ENCODE measurements at regions not wholly inside any gene's neighbourhood (a gene's known extent, or its start where the extent isn't known, plus 50 kb on each side); places are given as distances from the start of the nearest gene placed in this dataset.

DNA sequence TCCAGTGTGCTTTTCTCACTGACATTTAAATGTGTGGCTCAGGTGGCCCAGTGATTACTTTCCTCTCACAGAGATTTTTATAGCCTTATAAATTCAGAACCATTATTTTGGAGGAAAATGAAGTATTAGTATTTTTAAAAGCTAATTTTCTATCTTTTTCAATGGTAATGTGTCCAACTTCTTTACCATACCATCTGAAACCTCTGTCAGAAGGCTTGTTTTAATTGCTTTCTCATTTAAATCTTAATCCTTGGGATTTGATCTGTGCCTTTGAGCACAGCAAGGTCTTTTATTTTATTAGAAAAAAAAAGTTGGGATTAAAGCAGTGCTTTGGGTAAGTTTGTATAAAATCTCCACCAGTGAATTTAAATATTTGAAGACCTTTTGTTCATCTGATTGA, 452.3 kb upstream of the RAG2 start:
- DNase-seq (ENCODE audit: low spot score): no peak

GRCh38 chr11:37040921-37041320, 442.9 kb upstream of the RAG2 start:
- DNase-seq (ENCODE audit: low spot score): no peak

DNA sequence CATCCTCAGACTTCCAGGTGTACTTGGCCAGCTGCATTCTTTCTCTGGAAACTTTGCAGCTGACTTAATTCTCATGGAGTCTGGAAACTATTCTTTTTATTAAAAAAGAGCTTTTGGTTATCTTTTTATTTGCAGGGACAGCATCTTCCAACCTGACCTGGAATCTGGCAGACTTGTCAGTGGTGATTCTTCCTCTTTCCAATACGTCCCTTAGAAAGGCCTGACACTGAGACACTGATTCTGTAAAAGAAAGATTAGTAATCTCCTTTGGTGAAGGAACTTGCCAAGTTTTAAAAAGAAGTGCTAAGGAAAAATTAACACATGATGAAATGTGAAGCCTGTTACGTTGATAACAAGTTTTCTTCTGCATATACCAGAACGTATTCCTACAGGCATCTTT, 440.9 kb upstream of the RAG2 start:
- DNase-seq (ENCODE audit: low spot score): no peak

- no peak for DNase-seq (ENCODE audit: low spot score)
Observed at GRCh38 chr11:37026741-37027140, 428.7 kb upstream of the RAG2 start.

GRCh38 chr11:37026326-37026725, 428.3 kb upstream of the RAG2 start:
- DNase-seq (ENCODE audit: low spot score): no peak

GRCh38 chr11:37006563-37006962, 408.5 kb upstream of the RAG2 start:
- DNase-seq (ENCODE audit: low spot score): no peak

- no peak for DNase-seq (ENCODE audit: low spot score)
Observed at GRCh38 chr11:37002831-37003230, 404.8 kb upstream of the RAG2 start.

DNA sequence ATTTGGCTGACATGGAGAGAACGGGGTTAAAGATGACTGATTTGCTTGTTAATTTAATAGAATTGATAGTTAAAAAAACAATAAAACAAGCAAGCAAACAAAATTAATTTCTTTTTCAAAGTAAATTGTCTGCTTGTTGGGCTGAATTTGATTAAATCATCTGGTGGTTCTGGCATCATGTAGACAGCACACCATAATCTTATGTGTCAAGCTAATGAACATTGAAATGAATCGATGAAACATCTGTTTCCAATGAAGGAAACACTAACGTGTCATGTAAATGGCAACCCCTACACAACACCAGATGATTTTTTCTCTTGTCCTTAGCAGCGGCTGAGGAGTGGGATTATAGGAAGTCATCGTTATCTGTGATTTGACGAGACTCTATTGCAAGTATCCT, 399.6 kb upstream of the RAG2 start:
- DNase-seq (ENCODE audit: low spot score): no peak

GRCh38 chr11:36996795-36997194, 398.8 kb upstream of the RAG2 start:
- no peak for DNase-seq (ENCODE audit: low spot score)

GRCh38 chr11:36994208-36994607, 396.2 kb upstream of the RAG2 start:
- no peak for DNase-seq (ENCODE audit: low spot score)

DNA sequence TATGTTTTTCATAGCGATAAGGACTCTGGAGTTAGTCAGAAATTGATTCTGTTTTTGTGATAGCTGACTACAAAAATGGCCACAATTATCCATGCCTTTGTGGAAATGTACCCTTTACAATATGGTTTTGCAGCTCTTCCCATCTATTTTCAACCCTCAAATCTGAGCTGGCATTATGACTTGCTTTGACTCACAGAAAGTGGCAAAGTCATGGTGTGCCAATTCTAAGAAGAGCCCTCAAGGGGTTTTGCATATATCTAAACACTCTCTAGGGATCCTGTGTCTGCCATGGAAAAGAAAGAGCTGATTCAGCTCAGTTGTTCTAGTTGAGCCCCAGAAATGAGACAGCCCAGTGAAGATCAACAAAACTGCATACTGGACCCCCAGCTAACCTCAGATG, 390.5 kb upstream of the RAG2 start:
- no peak for DNase-seq (ENCODE audit: low spot score)

DNA sequence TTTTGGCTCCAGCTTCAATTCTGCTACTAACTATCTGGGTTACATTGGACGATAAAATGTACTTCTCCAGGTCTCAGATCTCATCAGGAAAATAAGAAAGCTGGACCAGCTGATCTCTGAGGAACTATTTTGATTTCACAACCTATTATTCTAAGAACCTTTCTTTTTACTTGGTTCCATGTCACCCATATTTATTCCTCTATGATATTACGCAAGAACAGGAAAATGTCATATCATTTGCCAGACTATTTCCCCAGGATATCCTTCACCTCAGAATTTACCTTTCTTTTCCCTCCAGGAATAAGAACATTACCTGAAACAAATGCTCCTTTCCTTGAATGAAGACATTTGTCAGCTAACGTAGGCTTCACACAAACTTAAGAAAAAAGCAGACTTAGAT, 387.5 kb upstream of the RAG2 start:
- DNase-seq (ENCODE audit: low spot score): no peak

- DNase-seq (ENCODE audit: low spot score): no peak
Observed at GRCh38 chr11:36976741-36977140, 378.7 kb upstream of the RAG2 start.

- DNase-seq (ENCODE audit: low spot score): no peak
Observed at GRCh38 chr11:36974771-36975170, 376.7 kb upstream of the RAG2 start.

DNA sequence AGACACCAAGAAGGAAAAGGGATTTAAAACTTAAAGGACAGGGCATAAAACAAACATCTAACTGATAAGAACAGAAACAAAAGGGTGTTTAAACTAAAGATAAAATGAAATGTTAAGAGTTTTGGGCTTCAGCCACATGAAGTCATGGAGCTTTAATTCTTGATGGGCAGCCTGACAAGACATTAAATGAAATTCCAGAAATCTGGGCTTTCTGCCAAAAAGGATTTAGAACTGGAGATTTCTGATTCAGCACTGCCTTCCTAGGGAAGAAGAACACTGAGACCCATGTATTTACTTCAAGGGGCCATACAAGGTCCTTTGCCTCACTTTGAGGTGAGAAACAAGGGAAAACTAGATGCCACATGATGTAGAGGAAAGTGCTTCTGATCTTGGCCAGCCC, 355.9 kb upstream of the RAG2 start:
- DNase-seq (ENCODE audit: low spot score): no peak

- no peak for DNase-seq (ENCODE audit: low spot score)
Observed at GRCh38 chr11:36948460-36949127, 350.6 kb upstream of the RAG2 start.

- DNase-seq (ENCODE audit: low spot score): no peak
Observed at GRCh38 chr11:36945384-36945783, 347.3 kb upstream of the RAG2 start.

GRCh38 chr11:36933481-36933880, 335.4 kb upstream of the RAG2 start:
- DNase-seq (ENCODE audit: low spot score): no peak

GRCh38 chr11:36931139-36931538, 333.1 kb upstream of the RAG2 start:
- DNase-seq (ENCODE audit: low spot score): no peak

- DNase-seq (ENCODE audit: low spot score): no peak
Observed at GRCh38 chr11:36930256-36930655, 332.2 kb upstream of the RAG2 start.

GRCh38 chr11:36929401-36929800, 331.4 kb upstream of the RAG2 start:
- peak; percentile 8 for DNase-seq (ENCODE audit: low spot score)

DNA sequence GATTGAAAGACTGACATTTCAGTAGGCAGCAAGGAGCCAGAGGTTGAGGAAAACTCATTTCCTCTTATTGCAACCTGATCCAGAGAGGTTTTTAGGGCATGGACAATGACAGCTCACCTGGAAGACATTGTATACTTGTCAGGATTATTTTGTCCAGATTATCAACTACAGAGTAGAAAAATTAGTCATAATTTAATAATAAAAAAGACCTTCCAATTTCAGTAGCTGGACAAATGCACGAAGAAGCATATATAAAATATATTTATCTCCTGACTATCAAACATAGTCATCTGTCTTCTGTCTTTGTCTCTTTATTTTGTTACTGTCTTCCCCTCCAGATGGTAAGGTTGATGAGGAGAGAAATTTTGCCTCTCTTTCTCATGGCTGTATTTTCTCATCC, 330.6 kb upstream of the RAG2 start:
- DNase-seq (ENCODE audit: low spot score): no peak

- peak; percentile 7 for DNase-seq (ENCODE audit: low spot score)
Observed at GRCh38 chr11:36899800-36900199, 301.8 kb upstream of the RAG2 start.

DNA sequence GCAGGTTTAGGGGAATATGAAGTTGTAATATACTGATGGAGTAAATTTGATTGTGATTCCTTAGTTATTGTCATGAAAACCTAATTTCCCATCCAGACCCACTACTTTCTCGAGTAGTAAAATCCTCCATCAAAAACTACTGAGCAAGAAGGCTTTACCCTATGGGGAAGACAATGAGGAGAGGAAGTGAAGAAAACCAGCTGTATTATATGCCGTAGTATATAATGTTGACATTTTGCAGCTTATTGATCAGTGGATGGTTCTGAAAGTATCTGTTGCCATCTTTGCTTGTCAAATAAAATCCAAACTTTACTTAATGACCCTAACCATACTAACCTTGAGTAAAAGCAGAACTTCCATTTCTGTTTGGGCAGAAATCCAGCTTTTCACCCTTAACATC, 292.8 kb upstream of the RAG2 start:
- no peak for DNase-seq (ENCODE audit: low spot score)

Data from globus pallidus (tissue), 1 donor.